Suprapubic skin (tissue), 4 donors: ENCODE measurements at regions not wholly inside any gene's neighbourhood (a gene's known extent, or its start where the extent isn't known, plus 50 kb on each side); places are given as distances from the start of the nearest gene placed in this dataset.

Experiments
- EP300 ChIP-seq: sonication (generic); formaldehyde crosslinking; IDR thresholded peaks from one replicate; pipeline ENCODE4 v1.6.1; 2017; ENCODE audit warnings: antibody characterized with exemption
- POLR2AphosphoS5 ChIP-seq, 3 donors: sonication (generic); formaldehyde crosslinking; IDR thresholded peaks; one replicate each; pipeline ENCODE4 v1.6.1; 2017; ENCODE audit warnings: antibody characterized with exemption in 3 of 3

- no peak for TF ChIP-seq POLR2AphosphoS5 (IDR thresholded peaks at IDR 0.05)
- TF ChIP-seq EP300, result no peak
These were observed 160.3 kb downstream of the VAPA start for GRCh38 chr18:10074110-10074509.
